ENCODE measurements at regions not wholly inside any gene's neighbourhood (a gene's known extent, or its start where the extent isn't known, plus 50 kb on each side); places are given as distances from the start of the nearest gene placed in this dataset.

DNA sequence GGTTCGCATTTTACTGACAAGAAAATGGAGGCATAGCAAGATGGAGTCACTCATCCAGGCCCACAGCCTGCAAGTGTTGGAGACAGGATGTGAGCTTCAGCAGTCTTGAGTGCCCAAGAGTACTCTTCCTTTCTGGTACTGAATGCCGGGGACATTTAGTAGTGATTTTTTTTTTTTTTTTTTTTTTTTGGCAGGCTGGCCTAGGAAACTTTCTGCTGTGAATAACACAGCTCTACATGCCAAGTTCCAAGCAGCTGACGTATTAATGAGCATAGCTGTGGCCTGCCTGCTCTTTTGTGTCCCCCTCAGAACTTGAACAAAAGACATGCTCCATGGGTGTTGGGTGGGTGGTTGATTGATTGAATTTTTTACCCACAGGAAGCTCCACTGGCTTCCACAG lies 195.5 kb upstream of the CADM1 start:
- in situ Hi-C loops (cut with MboI; ENCODE audit: low pct_unique_long_range_greater_than_20kb, low sequenced_read_pairs, unreplicated experiment) = no loop called here
- DNase-seq (ENCODE audit: low spot score) = no peak
- TF ChIP-seq, protein P1, sequence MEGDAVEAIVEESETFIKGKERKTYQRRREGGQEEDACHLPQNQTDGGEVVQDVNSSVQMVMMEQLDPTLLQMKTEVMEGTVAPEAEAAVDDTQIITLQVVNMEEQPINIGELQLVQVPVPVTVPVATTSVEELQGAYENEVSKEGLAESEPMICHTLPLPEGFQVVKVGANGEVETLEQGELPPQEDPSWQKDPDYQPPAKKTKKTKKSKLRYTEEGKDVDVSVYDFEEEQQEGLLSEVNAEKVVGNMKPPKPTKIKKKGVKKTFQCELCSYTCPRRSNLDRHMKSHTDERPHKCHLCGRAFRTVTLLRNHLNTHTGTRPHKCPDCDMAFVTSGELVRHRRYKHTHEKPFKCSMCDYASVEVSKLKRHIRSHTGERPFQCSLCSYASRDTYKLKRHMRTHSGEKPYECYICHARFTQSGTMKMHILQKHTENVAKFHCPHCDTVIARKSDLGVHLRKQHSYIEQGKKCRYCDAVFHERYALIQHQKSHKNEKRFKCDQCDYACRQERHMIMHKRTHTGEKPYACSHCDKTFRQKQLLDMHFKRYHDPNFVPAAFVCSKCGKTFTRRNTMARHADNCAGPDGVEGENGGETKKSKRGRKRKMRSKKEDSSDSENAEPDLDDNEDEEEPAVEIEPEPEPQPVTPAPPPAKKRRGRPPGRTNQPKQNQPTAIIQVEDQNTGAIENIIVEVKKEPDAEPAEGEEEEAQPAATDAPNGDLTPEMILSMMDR (IDR thresholded peaks at IDR 0.05; ENCODE audit: extremely low read depth, insufficient read depth, missing control alignments) = no peak

DNA sequence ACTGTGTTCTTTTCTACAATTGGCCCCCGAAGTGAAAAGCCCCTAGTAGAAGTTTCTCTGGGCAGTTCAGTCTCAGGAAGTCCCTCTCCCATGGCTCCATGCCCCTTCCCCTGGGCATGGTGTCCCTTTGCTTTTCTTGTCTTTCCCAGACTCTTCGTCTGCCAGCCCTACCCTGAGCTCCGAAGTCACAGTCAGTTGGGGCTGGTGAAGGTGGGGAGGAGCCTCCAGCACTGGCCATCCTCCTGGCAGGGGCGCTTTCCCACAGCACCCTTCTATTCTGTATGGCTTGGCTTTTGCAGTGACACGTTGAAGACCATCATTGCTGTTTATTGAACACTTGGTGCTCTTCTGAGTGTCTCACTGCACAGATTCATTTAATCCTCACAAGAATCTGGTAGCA lies 195.1 kb upstream of the CADM1 start:
- in situ Hi-C loops (cut with MboI; ENCODE audit: low pct_unique_long_range_greater_than_20kb, low sequenced_read_pairs, unreplicated experiment) = no loop called here
- DNase-seq (ENCODE audit: low spot score) = no peak

DNA sequence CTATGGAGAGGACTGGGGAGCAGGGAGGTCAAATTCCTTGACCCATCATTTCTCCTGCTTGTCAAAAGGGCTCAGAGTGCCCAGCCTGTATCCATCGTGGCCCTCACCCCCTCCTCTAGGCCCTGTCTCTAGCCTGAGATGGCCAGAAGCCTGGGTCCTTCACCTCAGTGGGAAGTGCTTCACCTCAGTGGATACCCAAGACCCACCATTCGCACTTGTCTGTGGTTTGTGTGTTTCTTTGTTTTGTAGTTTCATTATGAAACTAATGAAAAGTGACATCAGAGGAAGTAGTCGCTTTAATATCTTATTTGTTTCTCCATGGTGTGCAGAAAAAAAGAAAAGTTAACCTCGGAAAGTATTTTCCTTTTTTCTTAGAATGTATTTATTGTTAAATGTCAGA lies 194.0 kb upstream of the CADM1 start:
- TF ChIP-seq, protein P1 (IDR thresholded peaks at IDR 0.05; ENCODE audit: extremely low read depth, insufficient read depth, missing control alignments) = no peak
- in situ Hi-C loops (cut with MboI; ENCODE audit: low pct_unique_long_range_greater_than_20kb, low sequenced_read_pairs, unreplicated experiment) = no loop called here
- DNase-seq (ENCODE audit: low spot score) = no peak

More for the DNA sequence above, 195.1 kb upstream of the CADM1 start:
- TF ChIP-seq, protein P1 (IDR thresholded peaks at IDR 0.05; ENCODE audit: extremely low read depth, insufficient read depth, missing control alignments) = no peak

DNA sequence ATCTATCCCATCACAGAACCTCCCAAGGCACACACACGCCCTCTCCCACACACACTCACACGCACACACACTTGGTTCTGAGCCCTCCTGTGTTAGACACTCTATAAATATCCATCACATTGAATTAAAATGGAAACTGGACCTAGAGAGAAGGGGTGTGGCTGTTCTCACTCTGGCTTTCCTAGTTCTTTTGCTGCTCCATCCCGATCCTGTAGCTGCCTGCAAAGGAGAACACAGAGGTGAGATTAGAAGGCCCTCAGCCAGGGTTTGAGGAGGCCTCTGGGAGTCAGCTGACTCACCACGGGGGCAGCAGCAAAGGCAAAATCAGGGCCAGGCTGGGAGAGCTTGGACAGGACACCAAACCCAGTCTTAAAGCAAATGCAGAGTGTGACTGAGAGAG lies 192.3 kb upstream of the CADM1 start:
- TF ChIP-seq, protein P1 (IDR thresholded peaks at IDR 0.05; ENCODE audit: extremely low read depth, insufficient read depth, missing control alignments) = no peak
- in situ Hi-C loops (cut with MboI; ENCODE audit: low pct_unique_long_range_greater_than_20kb, low sequenced_read_pairs, unreplicated experiment) = no loop called here
- no peak for DNase-seq (ENCODE audit: low spot score)

DNA sequence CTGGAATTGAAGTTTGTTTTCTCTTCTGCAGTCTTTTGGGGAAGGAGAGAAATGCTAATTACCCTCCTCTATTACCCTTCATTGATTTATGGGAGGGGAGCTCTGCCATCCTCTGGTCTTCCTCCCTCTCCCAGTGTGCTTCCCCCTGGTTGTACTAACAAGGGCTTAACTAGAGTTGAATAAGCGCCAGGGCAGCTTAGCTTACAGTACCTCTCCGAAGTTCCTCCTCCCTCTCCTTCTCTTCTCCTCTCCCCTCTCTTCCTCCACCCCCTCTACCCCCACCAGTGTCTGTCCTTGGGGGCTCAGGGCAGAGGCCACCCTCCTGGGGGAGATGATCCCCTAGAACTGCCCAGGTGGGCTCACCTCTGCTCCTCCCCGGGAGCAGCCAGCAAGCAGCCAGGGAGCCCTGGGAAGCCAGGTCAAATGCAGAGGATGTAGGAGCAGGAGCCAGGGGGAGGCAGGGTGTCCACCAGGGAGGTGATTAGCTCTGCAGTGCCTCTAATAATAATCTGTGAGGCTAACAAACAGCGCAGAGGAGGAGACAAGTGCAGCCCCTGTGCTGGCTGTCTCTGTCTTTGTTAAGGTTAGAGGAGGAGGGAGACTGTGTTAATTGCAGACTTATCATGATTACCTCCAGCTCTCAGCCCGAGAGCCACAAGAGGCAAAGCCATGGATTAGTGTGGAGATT lies 191.6 kb upstream of the CADM1 start:
- TF ChIP-seq, protein P1 (IDR thresholded peaks at IDR 0.05; ENCODE audit: extremely low read depth, insufficient read depth, missing control alignments) = no peak
- no peak for DNase-seq (ENCODE audit: low spot score)
- in situ Hi-C loops (cut with MboI; ENCODE audit: low pct_unique_long_range_greater_than_20kb, low sequenced_read_pairs, unreplicated experiment) = no loop called here

DNA sequence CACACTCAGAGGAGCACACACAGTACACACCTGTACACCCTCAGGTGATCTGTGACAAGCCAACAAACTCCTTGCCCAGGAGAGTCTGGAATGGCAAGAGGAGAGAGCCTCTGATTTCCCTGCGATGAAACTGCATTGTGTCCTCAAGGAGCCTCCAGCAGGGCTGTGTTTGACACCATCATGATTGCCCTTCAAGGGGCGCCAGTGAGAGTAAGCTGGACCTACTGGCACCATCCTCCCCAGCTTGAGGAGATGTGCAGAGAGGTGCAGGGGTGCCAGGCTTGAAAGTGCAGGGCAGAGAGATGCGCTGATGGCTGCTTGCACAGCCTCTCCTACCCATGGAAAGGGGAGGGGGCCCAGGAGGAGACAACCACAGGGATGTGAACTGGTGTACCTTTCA lies 188.8 kb upstream of the CADM1 start:
- in situ Hi-C loops (cut with MboI; ENCODE audit: low pct_unique_long_range_greater_than_20kb, low sequenced_read_pairs, unreplicated experiment) = no loop called here
- DNase-seq (ENCODE audit: low spot score) = no peak
- TF ChIP-seq, protein P1 (IDR thresholded peaks at IDR 0.05; ENCODE audit: extremely low read depth, insufficient read depth, missing control alignments) = no peak

Data from GM13977 (cell line).